Gastrocnemius medialis (tissue), 4 donors: ENCODE measurements at regions not wholly inside any gene's neighbourhood (a gene's known extent, or its start where the extent isn't known, plus 50 kb on each side); places are given as distances from the start of the nearest gene placed in this dataset.

Experiments
- CTCF ChIP-seq, 5 experiments: fragments of 450-650 bp in 3 of 5; fragments of 200-600 bp in 2 of 5; sonication (generic) in 2 of 5; IDR thresholded peaks in 4 of 5; conservative IDR thresholded peaks in 1 of 5; 1 replicate in 4 of 5; 2 replicates in 1 of 5; pipeline ENCODE4 v1.5.1; 2016 to 2019; ENCODE audit warnings: antibody characterized with exemption in 5 of 5, mild to moderate bottlenecking in 3 of 5, moderate library complexity in 3 of 5
- POLR2A ChIP-seq, 2 donors: fragments of 450-650 bp; IDR thresholded peaks; one replicate each; pipeline ENCODE4 v1.6.1; 2017; ENCODE audit warnings: antibody characterized with exemption in 2 of 2, mild to moderate bottlenecking in 2 of 2, moderate library complexity in 2 of 2

- TF ChIP-seq CTCF (IDR thresholded peaks at IDR 0.05 in 4 of 5, conservative IDR thresholded peaks at IDR 0.05 in 1 of 5) (no peak), POLR2A (IDR thresholded peaks at IDR 0.05) (no peak)
Observed at GRCh38 chr2:239616729-239617128, 215.9 kb upstream of the HDAC4 start.
